Hematopoietic multipotent progenitor cell treated with erythropoietin and hydrocortisone succinate and interleukin-3 and kit ligand, for 4 days (in vitro differentiated cells): ENCODE measurements at regions not wholly inside any gene's neighbourhood (a gene's known extent, or its start where the extent isn't known, plus 50 kb on each side); places are given as distances from the start of the nearest gene placed in this dataset.

Experiments used
- DNase-seq: peaks from one replicate; pipeline ENCODE4 v3.0.0-alpha.2; 2015

DNA sequence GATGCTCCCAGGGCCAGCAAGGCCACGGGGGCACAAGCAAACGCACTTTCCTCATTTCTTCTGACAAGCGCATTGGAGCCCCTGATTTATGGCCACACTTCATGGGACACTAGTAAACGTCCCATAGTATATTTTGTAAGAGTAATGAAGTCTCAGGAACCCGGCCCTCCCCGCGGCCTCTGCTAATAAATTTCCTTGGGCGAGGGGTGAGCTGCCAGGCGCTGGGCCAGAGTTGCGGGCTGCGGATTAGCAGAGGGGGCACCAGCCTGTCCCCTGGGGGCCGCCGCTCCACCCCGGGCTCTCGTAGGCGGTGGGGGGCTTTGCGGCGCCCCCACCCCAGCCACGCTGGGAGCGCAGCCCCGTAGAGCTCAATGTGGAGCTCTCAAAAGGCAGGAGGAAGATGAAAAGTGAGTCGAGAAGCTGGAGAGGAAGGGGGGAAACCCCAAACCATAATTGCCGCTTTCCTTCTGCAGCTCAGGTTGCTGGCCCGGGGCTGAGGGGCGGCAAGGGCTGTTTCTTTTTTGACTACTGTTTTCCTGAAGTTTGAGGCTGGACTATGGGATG lies 173.6 kb downstream of the CDC5L start:
- DNase-seq, result peak; percentile 18

DNA sequence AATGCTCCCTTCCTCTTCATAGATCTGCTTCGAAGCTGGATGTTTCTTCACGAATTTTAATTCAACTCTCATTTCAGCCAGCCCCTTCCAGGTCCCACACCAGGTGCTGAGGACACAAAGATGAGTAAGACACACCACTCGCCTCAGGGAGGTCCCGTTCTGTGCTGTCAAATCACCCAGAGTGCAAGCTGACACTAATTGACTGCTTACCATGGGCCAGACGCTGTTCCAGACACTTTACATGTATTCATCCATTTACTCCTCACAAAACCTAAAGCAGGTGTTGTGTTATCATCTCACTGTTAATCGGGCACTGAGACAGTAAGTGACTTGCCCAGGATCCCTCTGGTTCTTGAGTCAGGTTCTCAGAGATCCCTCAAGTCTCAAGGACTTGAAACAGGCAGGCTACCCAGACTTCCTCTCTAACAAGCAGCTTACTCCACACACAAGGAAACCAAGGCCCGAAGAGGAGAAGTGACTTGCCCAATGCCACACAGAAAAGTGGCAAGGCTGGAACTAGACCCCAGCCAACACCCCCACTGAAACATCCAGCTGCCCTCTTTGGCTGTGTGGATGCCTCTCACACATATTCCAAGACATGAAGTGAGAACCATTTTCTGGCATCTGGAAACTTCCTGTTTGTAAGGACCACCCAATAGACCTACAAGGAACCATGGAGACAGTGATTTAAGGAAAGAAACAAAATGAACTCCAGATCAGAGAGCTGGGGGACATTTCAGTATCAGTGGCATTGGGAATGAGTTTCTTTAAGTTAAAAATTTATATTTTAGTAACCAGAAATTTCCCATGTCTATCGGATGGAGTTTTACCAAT lies 174.5 kb downstream of the CDC5L start:
- DNase-seq, result peak; percentile 20

DNA sequence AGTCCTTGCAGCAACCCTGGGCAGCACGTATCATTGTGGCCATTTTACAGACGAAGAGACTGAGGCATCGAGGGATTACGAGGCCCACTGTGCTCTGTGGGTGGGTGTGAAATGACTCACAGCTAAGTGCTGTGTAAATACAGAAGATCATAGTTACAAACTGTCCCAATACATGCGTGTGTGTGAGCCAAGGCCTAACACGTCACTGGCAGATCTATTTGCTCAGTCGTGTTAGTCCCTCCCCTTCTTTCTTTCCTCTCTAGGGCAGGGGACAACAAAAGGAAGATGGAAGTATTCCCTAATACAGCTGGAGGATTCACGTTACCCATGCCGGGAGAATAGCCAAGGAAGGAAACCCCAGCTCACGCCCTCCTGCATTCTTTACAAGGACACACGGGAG lies 175.9 kb downstream of the CDC5L start:
- no peak for DNase-seq

DNA sequence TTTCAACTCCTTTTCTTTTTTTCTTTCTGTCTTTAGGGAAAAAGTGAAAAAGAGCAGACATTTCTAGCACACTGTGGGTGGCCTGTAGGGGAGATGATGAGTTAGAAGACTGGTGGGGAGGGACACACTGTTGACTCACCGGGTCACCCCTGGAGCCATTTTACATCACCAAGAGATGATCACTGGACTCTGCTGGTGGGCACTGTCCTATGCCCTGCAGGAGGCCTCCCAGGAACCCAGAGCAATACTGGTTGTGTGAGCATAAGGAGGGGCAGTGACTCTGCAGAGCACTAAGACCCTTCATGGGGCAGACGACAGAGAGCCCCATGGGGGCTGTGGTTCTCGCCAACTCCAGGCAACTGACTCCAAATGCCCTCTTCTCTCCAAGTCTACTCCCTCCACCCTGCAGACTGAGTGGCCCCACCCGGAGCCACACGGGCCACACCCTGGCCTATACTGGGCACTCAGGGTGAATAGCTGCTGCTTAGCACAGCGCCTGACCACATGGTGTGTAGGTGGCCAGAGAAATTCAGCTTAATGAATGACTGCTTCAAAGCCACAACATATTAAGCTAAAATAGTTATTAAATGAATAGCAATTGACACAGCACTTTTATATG lies 177.5 kb downstream of the CDC5L start:
- peak; percentile 27 for DNase-seq

DNA sequence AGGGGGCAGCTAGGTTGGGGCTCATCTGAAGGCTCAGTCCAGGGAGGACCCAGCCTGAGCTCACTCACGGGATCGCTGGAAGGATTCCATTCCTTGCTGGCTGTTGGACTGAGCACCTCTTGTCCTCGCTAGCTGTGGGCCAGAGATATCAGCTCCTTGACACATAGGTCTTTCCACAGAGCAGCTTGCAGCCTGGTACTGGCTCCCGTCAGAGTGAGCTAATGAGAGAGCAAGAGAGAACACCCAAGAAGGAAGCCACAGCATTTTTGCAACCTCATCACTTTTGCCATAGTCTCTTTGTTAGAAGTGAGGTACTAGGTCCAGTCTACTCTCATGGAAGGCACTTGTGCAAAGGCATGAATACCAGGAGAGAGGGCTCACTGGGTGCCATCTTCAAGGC lies 179.9 kb downstream of the CDC5L start:
- peak; percentile 44 for DNase-seq

DNA sequence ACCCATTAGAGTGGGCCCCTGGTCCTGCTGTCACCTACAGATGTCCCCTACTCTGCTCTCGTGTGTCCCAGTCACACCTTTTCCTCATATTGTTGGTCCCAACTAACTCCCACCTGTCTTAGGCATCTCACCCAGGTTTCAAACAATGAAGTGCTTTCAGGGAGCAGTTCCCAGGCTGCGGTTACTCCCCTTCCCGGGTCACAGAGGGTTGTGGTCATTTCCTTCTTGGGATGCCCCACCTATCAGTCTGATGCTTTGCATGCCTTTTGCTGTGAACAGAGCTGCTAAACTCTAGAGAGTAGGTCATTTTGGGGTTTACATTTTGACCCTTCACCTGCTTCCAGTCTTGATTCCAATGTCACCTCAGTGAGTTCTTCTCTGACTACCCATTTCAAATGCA lies 181.6 kb downstream of the CDC5L start:
- no peak for DNase-seq

DNA sequence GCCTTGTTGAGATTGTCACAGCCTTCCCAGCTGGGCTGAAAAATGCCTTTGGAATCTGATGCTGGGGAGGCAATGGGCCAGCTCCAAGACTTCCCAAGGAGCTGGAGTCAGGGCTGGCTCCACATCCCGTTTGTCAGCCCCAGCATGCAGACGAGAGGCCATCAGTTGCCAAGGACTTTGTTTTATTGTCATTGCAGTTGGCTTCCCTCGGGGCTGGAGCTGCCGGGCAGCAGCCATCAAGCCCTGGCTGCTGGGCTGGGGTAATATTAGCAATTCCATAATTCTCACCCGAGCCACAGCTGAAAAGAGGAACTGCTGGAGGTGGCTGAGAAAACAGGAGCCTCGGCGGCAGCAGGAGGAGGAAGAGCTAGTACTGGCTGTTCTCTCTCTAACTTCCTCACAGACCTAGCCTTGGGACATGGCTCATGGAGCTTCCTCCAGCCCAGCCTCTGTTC lies 182.5 kb downstream of the CDC5L start:
- peak; percentile 69 for DNase-seq

DNA sequence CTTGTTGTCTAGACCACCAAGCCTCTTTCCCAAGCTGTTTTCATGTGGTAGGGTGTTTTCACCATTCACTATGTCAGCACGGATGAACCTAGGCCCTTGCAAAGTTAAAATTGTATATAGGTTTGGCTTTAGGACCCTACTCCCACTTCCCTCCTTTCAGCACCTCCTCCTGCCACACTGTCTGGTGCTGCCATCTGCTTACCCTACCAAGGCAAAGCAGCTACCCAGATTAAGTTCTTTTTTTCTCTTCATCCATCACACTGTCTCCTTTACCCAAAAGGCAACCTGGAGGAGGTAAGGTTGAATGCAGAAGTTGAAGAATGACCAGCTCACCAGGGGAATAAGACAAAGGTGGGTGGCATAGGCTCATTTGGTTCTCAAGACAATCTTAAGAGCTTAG lies 184.0 kb downstream of the CDC5L start:
- DNase-seq, result no peak

DNA sequence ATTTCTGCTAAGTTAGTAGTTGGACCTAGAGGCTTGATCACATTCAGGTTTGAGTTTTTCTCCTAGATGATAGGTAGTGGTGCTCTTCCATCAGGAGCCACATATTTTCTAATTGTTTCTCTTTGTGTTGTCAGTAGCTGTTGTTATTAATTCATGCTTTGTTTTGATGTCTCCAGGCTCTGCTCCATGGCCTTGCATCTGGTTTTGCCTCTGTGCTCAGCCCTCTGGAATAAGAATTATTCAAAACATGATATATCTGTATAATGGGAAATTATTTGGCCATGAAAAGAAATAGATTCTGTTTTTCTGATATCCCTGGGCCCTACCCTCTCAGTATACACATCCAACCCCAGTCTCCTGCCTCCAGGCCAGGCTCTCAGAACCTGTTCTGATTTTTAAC lies 184.8 kb downstream of the CDC5L start:
- no peak for DNase-seq

DNA sequence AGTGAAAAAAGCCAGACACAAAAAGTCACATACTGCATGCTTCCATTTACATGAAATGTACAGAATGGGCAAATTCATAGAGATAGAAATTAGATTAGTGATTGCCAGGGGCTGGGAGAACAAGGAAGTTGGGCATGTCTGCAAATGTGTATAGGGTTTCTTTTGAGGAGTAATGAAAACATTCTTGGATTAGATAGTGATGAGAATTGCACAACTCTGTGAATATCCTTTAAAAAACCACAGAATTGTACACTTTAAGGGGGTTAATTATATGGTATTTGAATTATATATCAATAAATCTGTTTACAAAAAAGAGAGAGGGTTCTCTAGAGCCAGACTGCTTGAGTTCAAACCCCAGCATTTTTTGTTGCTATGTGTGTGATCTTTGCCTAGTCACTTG lies 188.1 kb downstream of the CDC5L start:
- DNase-seq, result no peak

DNA sequence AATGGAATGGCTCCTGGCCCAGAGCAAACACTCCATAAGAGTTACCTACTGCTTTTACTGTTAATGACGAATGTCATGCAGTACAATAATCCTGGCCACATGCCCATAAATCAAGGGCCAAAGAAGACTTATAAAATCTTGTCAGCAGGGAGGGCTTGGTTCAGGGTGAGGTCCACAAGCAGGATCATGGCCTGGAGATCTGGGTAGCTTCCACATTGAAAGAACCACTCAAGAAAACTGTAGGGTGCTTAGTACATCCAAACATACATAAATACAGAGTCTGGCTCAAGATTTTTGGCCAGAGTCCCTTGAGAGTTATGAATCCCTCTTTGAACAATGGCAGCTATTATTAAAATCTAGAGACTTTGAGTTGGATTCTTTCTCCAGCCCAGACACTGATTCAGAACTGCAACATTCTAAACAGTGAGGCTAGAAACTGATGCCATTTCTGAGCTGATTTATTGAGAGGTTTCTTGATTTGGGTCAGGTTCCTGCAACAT lies 188.7 kb downstream of the CDC5L start:
- no peak for DNase-seq

DNA sequence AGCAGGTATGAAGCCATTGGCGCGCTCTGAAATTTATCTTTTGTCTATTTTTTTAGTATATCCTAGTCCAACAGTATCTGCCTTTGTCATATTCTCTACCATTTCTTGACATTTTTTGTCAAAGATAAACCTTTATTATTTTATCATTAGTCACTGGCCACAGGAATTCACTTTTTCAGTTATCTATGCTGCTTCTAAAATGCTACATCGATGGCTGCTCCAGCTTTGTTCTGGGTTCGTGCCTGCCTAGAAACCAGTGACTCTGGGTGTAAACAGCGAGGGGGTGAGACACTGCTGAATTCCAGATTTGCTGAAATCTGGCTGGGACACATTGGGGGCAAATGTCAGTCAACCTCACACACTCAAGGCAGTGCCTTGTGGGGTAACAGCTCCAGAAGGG lies 193.4 kb downstream of the CDC5L start:
- DNase-seq, result no peak

DNA sequence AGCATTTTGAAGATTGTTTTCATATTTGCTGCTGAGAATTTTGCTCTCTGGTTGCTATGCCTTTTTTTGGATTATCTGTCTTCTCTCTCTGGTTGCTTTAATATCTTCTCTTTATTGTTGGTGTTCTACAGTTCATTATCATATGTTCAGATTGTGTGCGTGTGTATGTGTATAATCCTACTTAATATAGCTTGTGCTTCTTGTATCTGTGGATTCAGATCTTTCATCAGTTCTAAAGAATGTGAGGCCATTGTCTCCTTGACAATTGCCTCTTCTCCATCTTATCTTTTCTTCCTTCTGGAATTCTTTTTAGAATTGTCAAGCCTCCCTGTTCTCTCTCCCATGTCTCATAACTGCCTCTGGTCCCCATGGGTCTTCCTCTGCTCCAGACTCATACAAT lies 195.4 kb downstream of the CDC5L start:
- DNase-seq, result no peak

DNA sequence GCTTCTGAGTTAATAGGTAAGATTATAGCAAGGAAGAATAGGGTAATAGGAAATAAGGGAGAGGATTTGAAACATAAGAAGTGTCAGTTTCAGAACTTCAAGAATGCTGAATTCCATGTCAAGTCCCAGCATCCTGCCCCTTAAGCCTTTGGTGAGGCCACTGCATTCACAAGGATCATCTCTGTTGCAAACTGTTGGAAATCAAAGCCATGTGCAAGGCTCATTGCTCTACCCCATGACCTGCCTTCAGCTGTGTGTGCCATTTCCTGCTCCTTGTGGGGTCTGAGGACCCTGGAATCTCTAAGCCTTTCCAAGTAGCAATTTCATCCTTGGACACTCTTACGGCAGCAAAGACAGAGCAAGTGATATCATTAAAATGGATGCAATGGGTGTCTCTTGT lies 203.0 kb downstream of the CDC5L start:
- DNase-seq, result no peak

DNA sequence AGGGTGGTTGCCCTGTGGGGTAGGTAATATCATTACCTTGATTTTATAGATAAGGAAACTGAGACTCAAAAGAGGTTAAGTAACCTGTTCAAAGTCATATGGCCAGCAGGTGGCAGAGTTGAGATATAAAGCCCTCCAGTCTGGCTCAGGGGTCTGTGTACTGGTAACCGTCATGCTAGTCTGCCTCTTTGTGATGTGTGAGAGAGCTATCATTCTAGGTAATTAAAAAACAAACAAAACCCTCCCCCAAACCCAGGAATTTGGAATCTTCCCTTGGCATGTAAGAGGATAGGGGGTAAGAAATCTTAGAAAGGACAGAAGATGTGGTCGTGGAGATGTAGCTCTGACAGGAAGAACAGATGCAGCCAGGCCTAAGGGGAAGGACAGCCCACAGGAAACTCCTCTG lies 206.0 kb downstream of the CDC5L start:
- DNase-seq, result peak; percentile 84

DNA sequence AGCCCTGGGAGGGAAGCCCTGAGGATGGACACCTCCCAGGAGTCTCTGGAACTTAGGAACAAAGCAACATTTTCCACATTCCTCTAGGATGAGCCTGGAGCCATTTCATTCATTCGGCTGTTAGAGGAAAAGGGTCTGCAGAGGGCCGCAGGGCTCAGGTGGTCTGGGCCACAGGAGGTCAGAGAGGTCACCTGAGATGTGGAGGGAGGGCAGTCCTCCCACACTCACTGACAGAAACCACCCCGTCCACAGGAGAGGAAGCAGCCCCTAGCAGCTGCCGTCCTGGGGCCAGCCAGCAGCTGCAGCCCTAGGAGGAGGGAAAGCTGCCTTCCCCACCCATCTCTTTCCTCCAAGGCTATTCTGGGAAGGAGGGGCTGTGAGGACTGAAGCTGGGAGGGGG lies 207.0 kb downstream of the CDC5L start:
- DNase-seq, result no peak

DNA sequence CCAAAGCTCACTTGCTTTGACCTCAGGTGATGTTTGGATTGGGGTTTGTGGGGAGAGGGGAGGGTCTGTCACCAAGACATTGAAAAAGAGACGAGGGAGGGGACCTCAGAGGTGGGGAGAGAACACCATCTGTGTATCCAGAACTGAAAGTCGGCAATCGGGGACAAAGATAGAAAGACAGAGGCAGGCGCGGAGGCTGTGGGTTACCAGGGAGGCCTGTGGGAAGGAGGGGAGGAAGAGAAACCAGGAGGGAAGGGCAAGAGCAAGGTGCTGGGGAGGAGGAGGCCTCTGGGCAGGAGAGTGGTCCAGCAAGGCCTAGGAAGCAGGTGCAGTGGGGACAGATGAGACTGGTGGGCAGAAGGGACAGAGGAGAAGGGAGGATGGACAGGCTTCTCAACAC lies 211.2 kb downstream of the CDC5L start:
- no peak for DNase-seq

DNA sequence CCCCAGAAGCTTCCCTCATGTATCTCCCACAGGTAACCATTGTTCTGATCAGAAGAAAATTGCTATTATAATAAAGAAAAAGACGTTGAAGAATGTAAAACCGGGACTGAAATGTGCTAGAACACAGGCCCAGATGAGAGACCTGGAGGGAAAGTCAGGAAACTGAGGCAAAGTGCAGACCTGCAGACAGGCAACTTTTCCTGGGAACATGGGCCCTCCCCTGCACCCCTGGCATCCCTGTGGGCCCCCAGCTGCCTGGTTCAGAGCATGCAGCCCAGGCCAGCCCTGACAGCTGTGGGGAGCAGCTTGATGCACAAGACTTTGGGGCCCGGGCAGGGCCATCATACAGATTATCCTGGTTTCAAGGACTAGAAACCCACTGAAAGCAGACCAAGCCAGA lies 212.2 kb downstream of the CDC5L start:
- no peak for DNase-seq

DNA sequence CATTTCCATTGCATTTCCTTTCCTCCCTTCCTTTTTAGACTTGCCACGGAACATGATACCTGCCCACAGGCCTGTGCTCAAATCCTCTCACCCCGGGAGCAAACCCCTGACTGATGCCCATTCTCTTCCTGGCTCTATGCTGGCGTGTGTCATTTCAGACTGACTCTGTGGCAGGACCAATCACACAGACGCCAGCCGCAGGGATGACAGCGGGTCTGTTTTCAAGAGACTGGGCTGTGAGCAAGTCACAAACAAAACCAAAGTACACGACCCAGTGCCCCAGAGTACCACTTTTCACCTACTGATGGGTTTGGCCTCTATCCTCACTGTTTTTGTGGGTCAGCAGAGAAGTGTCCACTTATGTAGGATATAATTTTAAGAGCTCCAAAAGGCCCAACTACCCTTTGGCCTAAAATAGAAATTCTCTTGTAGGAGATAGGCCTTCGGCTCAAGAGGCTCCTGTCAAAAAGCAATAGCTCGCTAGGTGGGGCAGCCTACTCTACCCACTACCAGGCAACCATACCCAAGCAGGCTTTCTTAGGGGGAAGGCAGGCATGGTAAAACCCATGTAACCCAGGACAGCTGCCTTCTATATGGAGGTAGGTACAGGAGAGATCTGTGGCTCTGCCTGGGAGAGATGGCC lies 215.7 kb downstream of the CDC5L start:
- DNase-seq, result no peak

DNA sequence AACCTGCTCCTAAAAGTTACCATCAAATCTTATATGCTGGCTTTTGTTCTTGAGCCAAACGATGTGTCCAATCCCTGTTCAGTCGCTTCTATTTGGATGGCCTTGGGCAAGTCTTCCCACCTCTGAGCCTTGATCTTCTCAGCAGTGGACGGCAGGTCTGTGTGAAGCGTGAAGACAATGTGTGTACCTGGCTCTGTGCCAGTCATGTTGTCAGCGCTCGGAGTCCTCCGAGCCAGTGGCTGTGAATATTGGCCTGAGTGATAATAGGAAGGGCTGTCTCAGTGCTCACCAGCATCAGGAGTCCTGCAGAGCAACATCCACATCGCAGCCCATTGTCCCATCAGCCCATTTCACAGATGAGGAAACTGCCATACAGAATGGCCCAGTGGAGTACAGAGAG lies 219.0 kb downstream of the CDC5L start:
- DNase-seq, result no peak

DNA sequence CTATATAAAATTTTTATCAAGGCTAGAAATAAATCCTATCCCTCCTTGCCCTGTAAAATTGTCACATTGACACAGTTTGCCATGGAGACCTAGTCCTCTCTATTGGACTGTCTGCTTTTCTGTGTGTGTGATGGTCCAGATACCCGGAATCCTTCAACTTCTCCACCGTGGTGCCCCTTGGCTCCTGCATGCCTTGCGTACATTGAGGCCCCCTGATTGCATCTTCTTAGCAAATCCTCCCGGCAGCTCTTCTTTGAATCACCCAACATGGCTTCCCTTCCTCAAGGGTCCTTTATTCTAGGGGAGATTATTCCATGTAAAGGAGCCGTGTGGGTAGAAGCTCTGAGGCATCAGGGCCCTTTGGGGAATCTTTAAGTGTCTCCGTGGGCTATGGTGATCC lies 219.5 kb downstream of the CDC5L start:
- no peak for DNase-seq

DNA sequence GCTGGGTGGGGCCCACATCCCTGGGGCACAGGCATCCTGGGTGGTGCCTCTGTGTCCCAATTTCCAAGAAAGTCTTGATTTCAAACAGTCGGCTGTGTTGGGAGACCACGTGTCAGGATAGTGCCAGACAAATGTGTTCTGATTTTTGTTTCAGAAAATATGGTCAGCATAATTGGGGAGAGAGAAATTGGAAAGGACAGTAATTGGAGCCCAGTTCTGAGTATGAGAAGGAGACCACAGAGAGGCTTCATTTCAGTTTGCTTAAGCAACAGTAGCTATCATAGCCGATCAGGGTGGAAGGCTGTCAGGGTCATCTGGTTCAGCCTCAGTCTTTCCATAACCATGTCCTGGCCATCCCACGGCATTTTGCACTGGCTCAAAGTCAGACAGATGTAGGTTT lies 220.7 kb downstream of the CDC5L start:
- DNase-seq, result no peak

DNA sequence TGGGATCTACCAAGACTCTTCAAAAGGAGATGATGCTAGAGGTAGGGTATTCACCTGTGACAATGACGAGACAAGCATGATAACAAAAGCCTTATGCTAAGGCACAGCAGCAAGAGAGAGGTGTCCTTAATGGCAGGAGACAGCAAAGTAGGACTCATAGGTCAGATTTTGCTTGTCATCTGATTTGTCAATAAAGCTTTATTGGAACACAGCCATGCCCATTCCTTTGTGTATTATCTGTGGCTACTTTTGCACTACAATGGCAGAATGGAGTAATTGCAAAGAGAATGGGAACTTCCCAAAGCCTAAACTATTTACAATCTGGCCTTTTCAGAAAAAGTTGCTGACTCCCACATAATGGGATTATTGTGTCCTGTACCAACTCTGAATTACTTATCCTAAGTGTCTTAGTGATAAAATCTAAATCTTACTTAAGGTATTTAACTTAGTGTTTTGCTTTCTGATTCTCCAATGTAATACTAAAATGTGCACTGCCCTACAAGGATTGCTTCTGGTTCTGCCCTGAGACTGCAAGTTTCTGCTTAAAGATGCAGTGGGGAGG lies 221.6 kb downstream of the CDC5L start:
- DNase-seq, result no peak
